ENCODE measurements at regions not wholly inside any gene's neighbourhood (a gene's known extent, or its start where the extent isn't known, plus 50 kb on each side); places are given as distances from the start of the nearest gene placed in this dataset.
"Not testable (repeated sequence)": the region's sequence is repeated elsewhere in the genome, so short reads cannot be mapped to it uniquely, and the experiment has no call there.

- Histone ChIP-seq H3K4me1 (ENCODE audit: control insufficient read depth, insufficient read depth, low read length) (peaks cover 8% of the 10 kb centered on the region), H3K4me3 (ENCODE audit: low read depth, low read length) (no peak overlapping the region), H3K27me3 (ENCODE audit: control insufficient read depth, insufficient read depth, low read length) (no peaks in the 10 kb centered on the region), H3K9me3 (ENCODE audit: control insufficient read depth, insufficient read depth, low read length) (0 out of 2 replicates have a peak, but pooled peaks cover 3% of the 10 kb centered on the region), H3K9ac (ENCODE audit: low read depth, low read length) (no peak overlapping the region), H3K36me3 (ENCODE audit: control insufficient read depth, insufficient read depth, low read length) (no peaks in the 10 kb centered on the region), H3K27ac (ENCODE audit: low read depth, low read length) (no peak overlapping the region)
These were observed 285.2 kb downstream of the MIAT start for GRCh38 chr22:26942637-26942957.

- Histone ChIP-seq H3K27ac (ENCODE audit: low read depth, low read length) (no peak overlapping the region), H3K4me1 (ENCODE audit: control insufficient read depth, insufficient read depth, low read length) (peaks cover 17% of the 10 kb centered on the region), H3K9me3 (ENCODE audit: control insufficient read depth, insufficient read depth, low read length) (no peaks in the 10 kb centered on the region), H3K27me3 (ENCODE audit: control insufficient read depth, insufficient read depth, low read length) (no peaks in the 10 kb centered on the region), H3K4me3 (ENCODE audit: low read depth, low read length) (no peak overlapping the region), H3K9ac (ENCODE audit: low read depth, low read length) (no peak overlapping the region), H3K36me3 (ENCODE audit: control insufficient read depth, insufficient read depth, low read length) (no peaks in the 10 kb centered on the region)
These were observed 288.2 kb downstream of the MIAT start for GRCh38 chr22:26945565-26945964.

- no peak overlapping the region for H3K9ac ChIP-seq (ENCODE audit: low read depth, low read length)
- H3K4me3 ChIP-seq (ENCODE audit: low read depth, low read length), result no peak overlapping the region
These were observed 291.8 kb downstream of the MIAT start for GRCh38 chr22:26949193-26949592.

GRCh38 chr22:26951139-26951538 is 293.8 kb downstream of the MIAT start:
- Histone ChIP-seq H3K27me3 (ENCODE audit: control insufficient read depth, insufficient read depth, low read length) (peaks cover 20% of the 10 kb centered on the region; the same call in 1 of the 2 replicates), H3K4me1 (ENCODE audit: control insufficient read depth, insufficient read depth, low read length) (peaks cover 53% of the 10 kb centered on the region)
- H3K4me3 ChIP-seq (ENCODE audit: low read depth, low read length); H3K9me3 ChIP-seq (ENCODE audit: control insufficient read depth, insufficient read depth, low read length); H3K27ac ChIP-seq (ENCODE audit: low read depth, low read length); H3K36me3 ChIP-seq (ENCODE audit: control insufficient read depth, insufficient read depth, low read length); H3K9ac ChIP-seq (ENCODE audit: low read depth, low read length): not testable (repeated sequence)

More at GRCh38 chr22:26949193-26949592, 291.8 kb downstream of the MIAT start:
- H3K4me1 ChIP-seq (ENCODE audit: control insufficient read depth, insufficient read depth, low read length), result peaks cover 38% of the 10 kb centered on the region
- H3K9me3 ChIP-seq (ENCODE audit: control insufficient read depth, insufficient read depth, low read length), result no peaks in the 10 kb centered on the region
- H3K27me3 ChIP-seq (ENCODE audit: control insufficient read depth, insufficient read depth, low read length), result peaks cover 5% of the 10 kb centered on the region; the same call in 1 of the 2 replicates
- H3K36me3 ChIP-seq (ENCODE audit: control insufficient read depth, insufficient read depth, low read length), result no peaks in the 10 kb centered on the region
- no peak overlapping the region for H3K27ac ChIP-seq (ENCODE audit: low read depth, low read length)

GRCh38 chr22:26952004-26952403 is 294.6 kb downstream of the MIAT start:
- Histone ChIP-seq H3K9ac (ENCODE audit: low read depth, low read length) (no peak overlapping the region), H3K4me1 (ENCODE audit: control insufficient read depth, insufficient read depth, low read length) (peaks cover 61% of the 10 kb centered on the region), H3K4me3 (ENCODE audit: low read depth, low read length) (peak overlapping the region; percentile 30), H3K9me3 (ENCODE audit: control insufficient read depth, insufficient read depth, low read length) (no peaks in the 10 kb centered on the region), H3K36me3 (ENCODE audit: control insufficient read depth, insufficient read depth, low read length) (no peaks in the 10 kb centered on the region), H3K27me3 (ENCODE audit: control insufficient read depth, insufficient read depth, low read length) (peaks cover 20% of the 10 kb centered on the region; the same call in 1 of the 2 replicates), H3K27ac (ENCODE audit: low read depth, low read length) (no peak overlapping the region)

GRCh38 chr22:26952451-26953011 is 295.1 kb downstream of the MIAT start:
- no peaks in the 10 kb centered on the region for H3K9me3 ChIP-seq (ENCODE audit: control insufficient read depth, insufficient read depth, low read length)
- peak overlapping the region; percentile 40 for H3K27ac ChIP-seq (ENCODE audit: low read depth, low read length)
- no peak overlapping the region for H3K9ac ChIP-seq (ENCODE audit: low read depth, low read length)
- peaks cover 63% of the 10 kb centered on the region for H3K4me1 ChIP-seq (ENCODE audit: control insufficient read depth, insufficient read depth, low read length)
- peaks cover 20% of the 10 kb centered on the region; the same call in 1 of the 2 replicates for H3K27me3 ChIP-seq (ENCODE audit: control insufficient read depth, insufficient read depth, low read length)
- H3K36me3 ChIP-seq (ENCODE audit: control insufficient read depth, insufficient read depth, low read length), result no peaks in the 10 kb centered on the region
- peak overlapping the region; percentile 30 for H3K4me3 ChIP-seq (ENCODE audit: low read depth, low read length)

- Histone ChIP-seq H3K36me3 (ENCODE audit: control insufficient read depth, insufficient read depth, low read length) (no peaks in the 10 kb centered on the region), H3K9ac (ENCODE audit: low read depth, low read length) (no peak overlapping the region), H3K27me3 (ENCODE audit: control insufficient read depth, insufficient read depth, low read length) (peaks cover 20% of the 10 kb centered on the region; the same call in 1 of the 2 replicates), H3K9me3 (ENCODE audit: control insufficient read depth, insufficient read depth, low read length) (no peaks in the 10 kb centered on the region), H3K4me3 (ENCODE audit: low read depth, low read length) (peak overlapping the region; percentile 30), H3K27ac (ENCODE audit: low read depth, low read length) (peak overlapping the region; percentile 40), H3K4me1 (ENCODE audit: control insufficient read depth, insufficient read depth, low read length) (peaks cover 63% of the 10 kb centered on the region)
These were observed 295.9 kb downstream of the MIAT start for GRCh38 chr22:26953012-26953883.

GRCh38 chr22:26956371-26956770 is 299.0 kb downstream of the MIAT start:
- no peaks in the 10 kb centered on the region for H3K9me3 ChIP-seq (ENCODE audit: control insufficient read depth, insufficient read depth, low read length)
- H3K4me3 ChIP-seq (ENCODE audit: low read depth, low read length), result no peak overlapping the region
- H3K4me1 ChIP-seq (ENCODE audit: control insufficient read depth, insufficient read depth, low read length), result peaks cover 66% of the 10 kb centered on the region
- H3K27me3 ChIP-seq (ENCODE audit: control insufficient read depth, insufficient read depth, low read length), result peaks cover 20% of the 10 kb centered on the region; the same call in 1 of the 2 replicates
- no peak overlapping the region for H3K9ac ChIP-seq (ENCODE audit: low read depth, low read length)
- H3K36me3 ChIP-seq (ENCODE audit: control insufficient read depth, insufficient read depth, low read length), result no peaks in the 10 kb centered on the region
- H3K27ac ChIP-seq (ENCODE audit: low read depth, low read length), result no peak overlapping the region

- Histone ChIP-seq H3K4me1 (ENCODE audit: control insufficient read depth, insufficient read depth, low read length) (peaks cover 58% of the 10 kb centered on the region), H3K27me3 (ENCODE audit: control insufficient read depth, insufficient read depth, low read length) (peaks cover 20% of the 10 kb centered on the region; the same call in 1 of the 2 replicates), H3K9me3 (ENCODE audit: control insufficient read depth, insufficient read depth, low read length) (no peaks in the 10 kb centered on the region)
These were observed 299.8 kb downstream of the MIAT start for GRCh38 chr22:26957176-26957575.

GRCh38 chr22:26957897-26958296 is 300.5 kb downstream of the MIAT start:
- Histone ChIP-seq H3K4me3 (ENCODE audit: low read depth, low read length) (no peak overlapping the region), H3K9me3 (ENCODE audit: control insufficient read depth, insufficient read depth, low read length) (no peaks in the 10 kb centered on the region), H3K4me1 (ENCODE audit: control insufficient read depth, insufficient read depth, low read length) (peaks cover 50% of the 10 kb centered on the region), H3K27me3 (ENCODE audit: control insufficient read depth, insufficient read depth, low read length) (peaks cover 20% of the 10 kb centered on the region; the same call in 1 of the 2 replicates), H3K36me3 (ENCODE audit: control insufficient read depth, insufficient read depth, low read length) (no peaks in the 10 kb centered on the region), H3K27ac (ENCODE audit: low read depth, low read length) (no peak overlapping the region), H3K9ac (ENCODE audit: low read depth, low read length) (no peak overlapping the region)

More at GRCh38 chr22:26957176-26957575, 299.8 kb downstream of the MIAT start:
- H3K9ac ChIP-seq (ENCODE audit: low read depth, low read length), result no peak overlapping the region
- H3K27ac ChIP-seq (ENCODE audit: low read depth, low read length), result no peak overlapping the region
- no peak overlapping the region for H3K4me3 ChIP-seq (ENCODE audit: low read depth, low read length)
- no peaks in the 10 kb centered on the region for H3K36me3 ChIP-seq (ENCODE audit: control insufficient read depth, insufficient read depth, low read length)

- Histone ChIP-seq H3K4me1 (ENCODE audit: control insufficient read depth, insufficient read depth, low read length) (peaks cover 46% of the 10 kb centered on the region), H3K9me3 (ENCODE audit: control insufficient read depth, insufficient read depth, low read length) (no peaks in the 10 kb centered on the region), H3K27me3 (ENCODE audit: control insufficient read depth, insufficient read depth, low read length) (peaks cover 19% of the 10 kb centered on the region; the same call in 1 of the 2 replicates), H3K27ac (ENCODE audit: low read depth, low read length) (no peak overlapping the region), H3K9ac (ENCODE audit: low read depth, low read length) (no peak overlapping the region), H3K36me3 (ENCODE audit: control insufficient read depth, insufficient read depth, low read length) (no peaks in the 10 kb centered on the region), H3K4me3 (ENCODE audit: low read depth, low read length) (no peak overlapping the region)
These were observed 301.0 kb downstream of the MIAT start for GRCh38 chr22:26958378-26958777.

Measured in HUES48 (cell line).